ENCODE measurements at regions not wholly inside any gene's neighbourhood (a gene's known extent, or its start where the extent isn't known, plus 50 kb on each side); places are given as distances from the start of the nearest gene placed in this dataset.

DNA sequence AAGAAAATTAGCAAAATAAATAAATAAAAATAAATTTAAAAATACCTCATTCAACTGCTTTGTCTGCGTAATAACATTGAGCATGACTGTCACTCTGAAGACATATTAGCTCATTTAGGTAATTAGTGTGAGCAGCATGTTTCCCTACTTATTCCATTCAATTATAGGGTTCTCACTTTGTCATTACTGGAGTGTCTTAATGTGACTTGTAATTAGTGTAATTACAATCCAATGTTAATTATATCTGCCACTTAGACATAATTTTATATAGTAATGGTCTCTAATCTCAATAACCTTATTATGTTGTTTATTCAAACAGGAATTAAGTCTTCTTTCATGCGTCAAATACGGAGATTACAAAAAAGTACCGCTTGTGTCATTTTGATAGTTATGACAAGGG is 893.9 kb upstream of the ACVR2A start:
- Histone ChIP-seq H3K4me3 (ENCODE audit: low read length) (no peak overlapping the region), H3K4me1 (ENCODE audit: control insufficient read depth, insufficient read depth, low read length) (no peaks in the 10 kb centered on the region), H3K27ac (ENCODE audit: low read length) (no peak overlapping the region), H3K9me3 (ENCODE audit: control insufficient read depth, low read length) (no peaks in the 10 kb centered on the region), H3K27me3 (ENCODE audit: control insufficient read depth, insufficient read depth) (no peaks in the 10 kb centered on the region)
- 91% methylated on average over 4 of the region's 4 CpGs for WGBS
- intact Hi-C loops (cut with DNase I) = no loop called here
- DNase-seq = no peak
- no peak for ATAC-seq

DNA sequence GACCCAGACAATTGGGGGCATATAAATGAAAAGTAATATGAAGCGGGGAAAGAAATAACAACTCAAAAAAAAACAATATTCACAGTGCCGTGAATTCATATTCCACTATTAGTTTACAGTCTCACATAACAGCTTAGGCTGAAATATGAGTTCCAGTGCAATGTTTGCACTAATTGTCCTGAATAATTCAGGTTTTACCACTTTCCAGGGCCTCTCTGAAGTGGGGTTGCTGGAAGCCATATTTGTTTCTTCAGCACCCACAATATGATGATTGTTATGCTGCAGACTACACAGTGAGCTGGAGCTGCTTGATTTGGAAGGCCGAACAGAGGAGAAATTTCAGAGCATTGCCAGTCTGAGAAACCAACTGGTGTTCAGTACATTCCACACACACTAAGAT is 894.5 kb upstream of the ACVR2A start:
- H3K27ac ChIP-seq (ENCODE audit: low read length) = no peak overlapping the region
- no peaks in the 10 kb centered on the region for H3K4me1 ChIP-seq (ENCODE audit: control insufficient read depth, insufficient read depth, low read length)
- H3K4me3 ChIP-seq (ENCODE audit: low read length) = no peak overlapping the region
- DNase-seq (no peak), ATAC-seq (no peak)
- no peaks in the 10 kb centered on the region for H3K9me3 ChIP-seq (ENCODE audit: control insufficient read depth, low read length)
- intact Hi-C loops (cut with DNase I) = no loop called here
- WGBS = 86% methylated on average over 3 of the region's 3 CpGs
- H3K27me3 ChIP-seq (ENCODE audit: control insufficient read depth, insufficient read depth) = no peaks in the 10 kb centered on the region

DNA sequence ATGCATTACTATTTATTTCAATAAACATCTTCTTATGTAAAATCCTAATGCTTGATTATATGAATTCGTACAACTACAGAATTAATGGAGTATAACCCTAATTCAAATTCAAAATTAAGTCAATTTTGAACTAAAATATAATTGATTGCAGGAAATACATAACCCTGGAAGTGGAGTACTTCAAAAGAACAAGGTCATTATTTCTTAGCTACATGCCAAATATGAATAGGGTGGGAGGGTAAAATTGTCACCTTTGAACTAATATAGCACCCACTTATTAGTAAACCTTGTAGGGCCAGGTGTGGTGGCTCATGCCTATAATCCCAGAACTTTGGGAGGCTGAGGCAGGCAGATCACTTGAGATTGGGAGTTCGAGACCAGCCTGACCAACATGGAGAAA is 895.4 kb upstream of the ACVR2A start:
- 81% methylated on average over 2 of the region's 2 CpGs for WGBS
- no peak overlapping the region for H3K27ac ChIP-seq (ENCODE audit: low read length)
- intact Hi-C loops (cut with DNase I) = no loop called here
- no peaks in the 10 kb centered on the region for H3K4me1 ChIP-seq (ENCODE audit: control insufficient read depth, insufficient read depth, low read length)
- no peak overlapping the region for H3K4me3 ChIP-seq (ENCODE audit: low read length)
- no peak for ATAC-seq
- DNase-seq = no peak
- H3K27me3 ChIP-seq (ENCODE audit: control insufficient read depth, insufficient read depth) = no peaks in the 10 kb centered on the region
- no peaks in the 10 kb centered on the region for H3K9me3 ChIP-seq (ENCODE audit: control insufficient read depth, low read length)

DNA sequence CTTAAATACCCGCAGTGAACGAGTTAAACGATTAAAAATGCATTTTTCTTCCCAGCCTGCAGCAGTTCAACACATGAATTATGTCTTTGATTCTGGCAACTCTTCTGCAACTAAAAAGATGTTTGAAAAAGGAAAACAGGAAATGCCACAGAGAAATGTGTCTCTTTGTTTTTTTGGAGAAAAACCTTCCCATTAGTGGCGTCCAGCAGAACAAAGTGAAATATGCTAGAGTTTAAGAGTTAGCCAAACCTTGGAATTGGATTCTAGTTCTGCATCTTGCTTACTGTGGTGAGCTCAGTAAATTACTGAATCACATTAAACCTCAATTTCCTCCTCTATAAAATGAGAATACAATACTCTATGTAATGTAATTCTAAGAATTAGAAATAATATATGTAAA is 900.2 kb upstream of the ACVR2A start:
- ATAC-seq (no peak), DNase-seq (no peak)
- intact Hi-C loops (cut with DNase I) = no loop called here
- 56% methylated on average over 4 of the region's 4 CpGs for WGBS
- Histone ChIP-seq H3K4me3 (ENCODE audit: low read length) (no peak overlapping the region), H3K9me3 (ENCODE audit: control insufficient read depth, low read length) (no peaks in the 10 kb centered on the region), H3K4me1 (ENCODE audit: control insufficient read depth, insufficient read depth, low read length) (no peaks in the 10 kb centered on the region), H3K27me3 (ENCODE audit: control insufficient read depth, insufficient read depth) (no peaks in the 10 kb centered on the region), H3K27ac (ENCODE audit: low read length) (no peak overlapping the region)

DNA sequence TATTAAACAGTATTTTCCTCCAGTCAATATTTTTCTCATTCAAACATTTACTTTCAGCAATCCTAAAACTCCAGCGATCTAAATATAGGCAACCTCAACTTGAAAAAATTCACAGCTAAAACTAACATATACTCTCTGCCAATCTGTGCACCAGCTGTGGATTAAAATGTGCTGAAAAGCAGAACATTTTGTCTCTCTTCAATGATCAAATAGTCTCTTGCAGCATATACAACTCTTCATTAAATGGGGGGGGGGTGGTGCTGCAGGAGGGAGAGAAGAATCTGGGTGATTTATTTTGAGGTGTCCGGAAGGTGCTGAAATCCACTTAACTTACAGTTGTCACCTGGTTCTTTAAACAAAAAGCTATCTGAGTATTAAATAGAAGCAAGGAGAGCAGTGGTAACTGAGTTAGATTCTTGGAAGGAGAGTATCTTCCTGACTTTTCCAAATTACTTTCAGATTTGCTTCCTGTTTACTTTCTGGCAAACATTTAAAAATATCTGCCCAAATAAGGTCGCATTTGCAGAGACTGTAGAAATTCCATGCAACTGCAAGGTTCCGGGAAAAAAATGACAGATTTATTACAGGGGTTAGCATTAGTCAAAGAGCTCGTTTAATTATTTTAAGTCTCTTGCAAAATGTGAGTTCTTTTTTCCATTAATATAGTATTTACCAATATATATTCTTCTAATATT is 904.7 kb upstream of the ACVR2A start:
- Histone ChIP-seq H3K4me3 (ENCODE audit: low read length) (no peak overlapping the region), H3K27me3 (ENCODE audit: control insufficient read depth, insufficient read depth) (no peaks in the 10 kb centered on the region), H3K4me1 (ENCODE audit: control insufficient read depth, insufficient read depth, low read length) (no peaks in the 10 kb centered on the region), H3K9me3 (ENCODE audit: control insufficient read depth, low read length) (no peaks in the 10 kb centered on the region), H3K27ac (ENCODE audit: low read length) (no peak overlapping the region)
- ATAC-seq = no peak
- DNase-seq = no peak
- intact Hi-C loops (cut with DNase I) = no loop called here
- WGBS = 35% methylated on average over 5 of the region's 5 CpGs

DNA sequence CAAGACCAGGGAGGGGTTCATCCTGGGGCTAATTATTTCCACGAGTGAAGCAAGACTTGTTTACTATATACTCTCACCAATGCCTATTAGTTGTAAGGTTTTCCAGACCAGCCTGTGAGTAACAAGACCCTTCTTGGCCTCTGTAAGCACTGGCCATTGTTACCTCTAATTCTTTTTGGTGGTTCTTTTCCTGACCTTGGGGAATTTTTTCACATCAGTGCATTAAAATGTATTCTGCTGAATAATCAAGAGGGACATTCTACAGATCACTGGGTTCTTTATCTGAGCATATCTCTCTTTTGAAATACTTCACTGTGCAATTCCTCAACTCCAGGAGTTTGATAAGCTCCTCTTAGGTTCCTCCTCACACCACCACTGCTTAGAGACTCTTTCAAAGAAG is 909.9 kb upstream of the ACVR2A start:
- H3K4me3 ChIP-seq (ENCODE audit: low read length) = no peak overlapping the region
- H3K4me1 ChIP-seq (ENCODE audit: control insufficient read depth, insufficient read depth, low read length) = no peaks in the 10 kb centered on the region
- no peaks in the 10 kb centered on the region for H3K27me3 ChIP-seq (ENCODE audit: control insufficient read depth, insufficient read depth)
- intact Hi-C loops (cut with DNase I) = no loop called here
- WGBS = 64% methylated on average over 1 of the region's 1 CpG
- ATAC-seq (no peak), DNase-seq (no peak)
- no peaks in the 10 kb centered on the region for H3K9me3 ChIP-seq (ENCODE audit: control insufficient read depth, low read length)
- no peak overlapping the region for H3K27ac ChIP-seq (ENCODE audit: low read length)

DNA sequence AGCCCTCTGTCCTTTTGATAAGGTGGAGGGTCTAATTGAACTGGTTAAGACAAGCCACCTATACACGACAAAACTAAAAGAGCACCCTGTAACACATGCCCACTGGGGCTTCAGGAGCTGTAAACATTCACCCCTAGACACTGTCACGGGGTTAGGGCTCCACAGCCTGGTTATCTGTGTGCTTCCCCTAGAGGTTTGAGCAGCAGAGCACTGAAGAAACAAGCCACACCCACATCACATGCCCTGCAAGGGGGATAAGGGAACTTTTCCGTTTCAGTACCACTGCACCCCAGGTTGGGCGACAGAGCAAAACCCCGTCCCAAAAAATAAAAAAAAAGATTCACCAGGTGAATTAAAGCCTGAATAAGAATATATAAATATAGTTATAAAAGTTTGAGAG is 913.7 kb upstream of the ACVR2A start:
- no peak overlapping the region for H3K4me3 ChIP-seq (ENCODE audit: low read length)
- no peaks in the 10 kb centered on the region for H3K9me3 ChIP-seq (ENCODE audit: control insufficient read depth, low read length)
- WGBS = 65% methylated on average over 5 of the region's 5 CpGs
- intact Hi-C loops (cut with DNase I) = no loop called here
- no peaks in the 10 kb centered on the region for H3K27me3 ChIP-seq (ENCODE audit: control insufficient read depth, insufficient read depth)
- H3K4me1 ChIP-seq (ENCODE audit: control insufficient read depth, insufficient read depth, low read length) = no peaks in the 10 kb centered on the region
- no peak overlapping the region for H3K27ac ChIP-seq (ENCODE audit: low read length)
- no peak for ATAC-seq
- no peak for DNase-seq

DNA sequence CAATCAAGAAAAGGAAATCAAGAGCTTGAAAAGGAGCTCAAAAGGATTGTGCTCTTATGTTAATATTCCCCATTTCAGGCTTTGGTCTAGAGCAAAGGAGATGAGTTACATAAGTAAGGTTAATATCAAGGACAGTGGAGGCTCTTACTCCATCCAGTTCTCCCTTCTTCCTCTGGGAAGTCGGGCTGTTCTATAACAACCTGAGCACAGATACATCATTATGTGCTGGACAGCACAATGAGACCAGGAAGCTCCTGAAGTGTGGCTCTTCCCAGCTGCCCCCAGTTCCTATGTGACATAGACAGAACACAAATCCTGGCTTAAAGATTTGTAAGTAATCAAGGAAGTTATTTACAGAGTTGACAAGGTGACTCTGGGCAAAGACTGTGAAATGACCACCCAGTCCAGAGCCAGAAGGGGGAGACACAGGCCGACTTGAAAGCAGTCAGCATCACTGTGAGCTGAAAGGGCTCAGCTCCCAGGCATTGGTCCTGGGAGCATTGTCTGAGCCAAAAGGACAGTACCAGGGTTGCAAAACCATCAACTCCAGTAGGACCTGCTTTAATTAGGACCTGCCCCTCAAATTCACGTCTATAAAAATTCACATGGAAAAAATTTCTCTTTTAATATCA is 917.6 kb upstream of the ACVR2A start:
- WGBS = 27% methylated on average over 3 of the region's 3 CpGs
- DNase-seq (peak; percentile 47 to 69 (median 62)), ATAC-seq (peak; percentile 58 to 83)

DNA sequence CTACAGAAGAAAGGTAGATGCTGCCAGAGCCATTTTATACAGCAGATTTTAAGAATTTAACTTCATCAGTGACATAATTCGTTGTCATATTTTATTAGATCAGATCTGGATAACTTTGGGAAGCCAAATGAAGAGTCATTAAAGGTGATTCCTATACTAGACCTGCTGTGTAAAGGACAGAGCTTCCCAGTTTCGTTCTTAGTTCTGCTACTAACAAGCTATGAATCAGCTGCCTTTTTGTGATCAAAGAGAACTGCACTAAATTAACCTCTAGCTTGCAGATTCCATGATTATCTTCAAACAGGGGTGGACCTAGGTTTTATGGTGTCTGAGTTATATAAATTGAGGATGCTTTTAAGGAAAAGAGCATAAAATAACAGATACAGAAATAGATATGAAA is 926.5 kb upstream of the ACVR2A start:
- WGBS = 63% methylated on average over 2 of the region's 2 CpGs
- intact Hi-C loops (cut with DNase I) = no loop called here
- ATAC-seq = no peak

More for the DNA sequence above, 917.6 kb upstream of the ACVR2A start:
- Histone ChIP-seq H3K4me1 (ENCODE audit: control insufficient read depth, insufficient read depth, low read length) (no peaks in the 10 kb centered on the region), H3K27ac (ENCODE audit: low read length) (no peak overlapping the region), H3K27me3 (ENCODE audit: control insufficient read depth, insufficient read depth) (no peaks in the 10 kb centered on the region), H3K4me3 (ENCODE audit: low read length) (no peak overlapping the region), H3K9me3 (ENCODE audit: control insufficient read depth, low read length) (no peaks in the 10 kb centered on the region)
- intact Hi-C loops (cut with DNase I) = loop anchor here in 1 of 4 donors (10.0 kb wide), 1 partner anchor 988 kb away; no protein-coding TSS in a partner anchor

DNA sequence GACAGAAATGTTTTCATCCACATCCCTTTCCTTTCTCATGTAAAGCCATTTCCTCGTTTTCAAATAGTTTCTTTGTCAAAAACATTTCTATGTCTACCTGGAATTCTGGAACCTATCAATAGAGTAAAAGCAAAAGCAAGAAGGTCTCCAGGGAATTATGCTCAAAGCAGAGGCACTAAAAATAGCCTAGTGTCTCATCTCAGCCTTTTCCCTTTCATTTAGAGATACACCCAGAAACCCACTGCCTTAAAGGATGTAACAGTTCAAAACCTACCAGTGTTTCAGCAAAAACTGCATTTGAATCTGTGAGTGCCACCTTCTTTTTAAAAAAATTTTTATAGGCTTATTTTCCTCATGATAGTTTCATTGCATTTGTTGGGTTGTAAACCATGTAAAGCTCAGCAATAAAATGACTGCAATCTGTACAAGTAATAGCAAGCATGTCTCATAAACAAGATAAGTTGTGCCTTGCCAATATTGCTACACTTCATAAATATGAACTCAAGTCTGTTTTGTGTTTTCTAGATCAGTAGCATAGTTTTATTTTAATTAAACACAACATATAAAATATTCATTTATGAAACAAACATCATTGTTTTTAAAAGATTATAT is 927.3 kb upstream of the ACVR2A start:
- no peak overlapping the region for H3K4me3 ChIP-seq (ENCODE audit: low read length)
- no peak for DNase-seq
- no peak overlapping the region for H3K27ac ChIP-seq (ENCODE audit: low read length)
- ATAC-seq = no peak
- no peaks in the 10 kb centered on the region for H3K27me3 ChIP-seq (ENCODE audit: control insufficient read depth, insufficient read depth)
- H3K4me1 ChIP-seq (ENCODE audit: control insufficient read depth, insufficient read depth, low read length) = no peaks in the 10 kb centered on the region
- H3K9me3 ChIP-seq (ENCODE audit: control insufficient read depth, low read length) = no peaks in the 10 kb centered on the region
- intact Hi-C loops (cut with DNase I) = no loop called here
- 57% methylated on average over 1 of the region's 1 CpG for WGBS

More for the DNA sequence above, 926.5 kb upstream of the ACVR2A start:
- no peak for DNase-seq
- no peak overlapping the region for H3K4me3 ChIP-seq (ENCODE audit: low read length)
- no peaks in the 10 kb centered on the region for H3K4me1 ChIP-seq (ENCODE audit: control insufficient read depth, insufficient read depth, low read length)
- no peak overlapping the region for H3K27ac ChIP-seq (ENCODE audit: low read length)
- H3K27me3 ChIP-seq (ENCODE audit: control insufficient read depth, insufficient read depth) = no peaks in the 10 kb centered on the region
- no peaks in the 10 kb centered on the region for H3K9me3 ChIP-seq (ENCODE audit: control insufficient read depth, low read length)

DNA sequence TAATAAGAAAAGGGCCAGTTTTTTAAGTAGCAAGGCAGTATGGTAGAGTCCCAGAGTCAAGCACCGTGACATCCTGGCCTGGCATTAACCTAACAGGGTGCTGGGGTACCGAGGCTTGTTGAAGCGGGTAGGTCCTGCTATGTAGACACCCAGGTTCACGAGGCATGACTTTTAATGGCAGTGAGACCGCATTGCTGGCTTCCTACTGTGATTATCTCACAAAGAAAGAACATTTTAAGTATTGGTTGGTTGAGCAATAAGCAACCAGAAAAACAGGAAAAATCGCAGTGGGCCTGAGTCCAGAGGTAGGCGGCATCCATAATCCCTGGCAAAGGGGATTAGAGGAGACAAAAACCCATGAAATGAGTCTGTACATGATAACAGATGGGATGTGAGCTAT is 927.9 kb upstream of the ACVR2A start:
- Histone ChIP-seq H3K4me1 (ENCODE audit: control insufficient read depth, insufficient read depth, low read length) (no peaks in the 10 kb centered on the region), H3K27ac (ENCODE audit: low read length) (no peak overlapping the region), H3K4me3 (ENCODE audit: low read length) (no peak overlapping the region), H3K9me3 (ENCODE audit: control insufficient read depth, low read length) (no peaks in the 10 kb centered on the region), H3K27me3 (ENCODE audit: control insufficient read depth, insufficient read depth) (no peaks in the 10 kb centered on the region)
- DNase-seq = no peak
- WGBS = 89% methylated on average over 7 of the region's 7 CpGs
- no peak for ATAC-seq
- intact Hi-C loops (cut with DNase I) = no loop called here
